IPS-20b (cell line): ENCODE measurements at regions not wholly inside any gene's neighbourhood (a gene's known extent, or its start where the extent isn't known, plus 50 kb on each side); places are given as distances from the start of the nearest gene placed in this dataset.

ENCODE experiments used
- H3K27ac ChIP-seq: one replicate; pipeline ENCODE4 v1.5.1; 2013; ENCODE audit warnings: low read length
- H3K27me3 ChIP-seq: 2 replicates; pipeline ENCODE4 v1.6.1; 2013; ENCODE audit warnings: mild to moderate bottlenecking, low read length, inconsistent platforms; ENCODE audit not compliant: insufficient read depth
- H3K36me3 ChIP-seq: 2 replicates; pipeline ENCODE4 v1.6.1; 2013; ENCODE audit warnings: low read depth, mild to moderate bottlenecking, inconsistent platforms, low read length, moderate library complexity; ENCODE audit not compliant: insufficient read depth
- H3K4me1 ChIP-seq: 2 replicates; pipeline ENCODE4 v1.6.1; 2013; ENCODE audit warnings: mild to moderate bottlenecking, control low read depth, inconsistent platforms, low read length, moderate library complexity; ENCODE audit not compliant: insufficient read depth
- H3K4me3 ChIP-seq: 2 replicates; pipeline ENCODE4 v1.5.1; 2013; ENCODE audit warnings: mild to moderate bottlenecking, low read length, inconsistent platforms
- H3K9ac ChIP-seq: 2 replicates; pipeline ENCODE4 v1.6.1; 2013; ENCODE audit warnings: low read depth, mild to moderate bottlenecking, inconsistent platforms, low read length, moderate library complexity
- H3K9me3 ChIP-seq: 2 replicates; pipeline ENCODE4 v1.6.1; 2013; ENCODE audit warnings: mild to moderate bottlenecking, low read depth, low read length, inconsistent platforms; ENCODE audit not compliant: insufficient read depth

DNA sequence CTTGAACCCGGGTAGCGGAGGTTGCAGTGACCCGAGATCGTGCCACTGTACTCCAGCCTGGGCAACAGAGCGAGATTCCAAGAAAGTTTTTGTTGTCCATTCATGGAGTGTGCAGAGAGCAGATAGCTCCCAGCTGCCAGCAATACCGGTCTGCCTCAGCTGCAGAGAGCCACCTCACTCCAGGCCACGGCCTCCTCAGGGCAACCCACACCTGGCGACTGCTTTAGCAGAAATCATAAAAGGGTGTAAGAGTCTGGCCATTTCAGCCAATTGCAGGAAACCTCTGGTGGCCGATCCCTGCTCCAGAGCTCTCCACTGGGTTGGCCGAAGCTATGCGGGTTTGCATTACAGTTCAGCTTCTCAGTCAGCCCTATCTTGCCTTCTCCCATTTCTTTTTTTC, 227.4 kb upstream of the BCOR start:
- no peak overlapping the region for H3K4me3 ChIP-seq
- no peak overlapping the region for H3K27ac ChIP-seq
- H3K9ac ChIP-seq, result no peak overlapping the region
- H3K4me1 ChIP-seq, result no peaks in the 10 kb centered on the region
- no peaks in the 10 kb centered on the region for H3K27me3 ChIP-seq
- H3K36me3 ChIP-seq, result no peaks in the 10 kb centered on the region
- H3K9me3 ChIP-seq, result no peaks in the 10 kb centered on the region

DNA sequence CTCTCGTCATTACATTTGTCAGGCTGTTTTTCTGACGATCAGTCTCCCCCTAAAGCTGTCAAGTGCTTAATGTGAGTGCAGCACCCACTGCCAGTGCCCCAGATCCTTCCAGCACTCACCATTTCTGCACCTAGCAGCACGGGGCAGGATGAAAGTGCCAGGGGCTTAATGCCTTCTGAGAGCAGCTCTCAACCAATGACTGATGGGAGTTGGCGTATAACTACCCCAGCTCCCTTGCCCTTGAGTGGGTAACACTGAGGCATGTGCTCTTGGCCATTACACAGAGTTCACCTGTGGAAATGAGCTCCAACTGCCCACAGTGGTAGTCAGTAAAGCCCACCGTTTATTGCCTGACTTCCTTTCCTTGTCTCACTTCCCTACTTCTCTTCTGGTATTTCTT, 226.2 kb upstream of the BCOR start:
- Histone ChIP-seq H3K27me3 (no peaks in the 10 kb centered on the region), H3K4me1 (no peaks in the 10 kb centered on the region), H3K27ac (no peak overlapping the region), H3K9ac (no peak overlapping the region), H3K9me3 (no peaks in the 10 kb centered on the region), H3K4me3 (no peak overlapping the region), H3K36me3 (no peaks in the 10 kb centered on the region)

DNA sequence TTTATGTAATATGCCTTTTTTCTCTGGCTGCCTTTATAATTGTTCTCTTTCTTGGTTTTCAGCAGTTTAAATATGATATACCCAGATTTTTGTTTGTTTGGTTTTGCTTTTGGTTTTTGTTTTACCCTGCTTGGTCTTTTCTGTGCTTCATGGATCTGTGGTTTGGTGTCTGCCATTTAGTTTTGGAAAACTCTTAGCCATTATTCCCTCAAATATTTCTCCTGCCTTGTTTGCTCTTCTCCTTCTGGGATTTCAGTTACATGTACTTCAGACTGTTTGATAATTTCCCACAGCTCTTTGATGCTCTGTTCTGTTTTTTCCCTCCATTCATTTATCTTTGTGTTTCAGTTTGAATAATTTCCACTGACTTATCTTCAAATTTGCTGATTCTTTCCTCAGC, 223.1 kb upstream of the BCOR start:
- H3K9ac ChIP-seq, result no peak overlapping the region
- no peak overlapping the region for H3K27ac ChIP-seq
- H3K27me3 ChIP-seq, result no peaks in the 10 kb centered on the region
- no peaks in the 10 kb centered on the region for H3K36me3 ChIP-seq
- H3K9me3 ChIP-seq, result no peaks in the 10 kb centered on the region
- no peak overlapping the region for H3K4me3 ChIP-seq
- H3K4me1 ChIP-seq, result no peaks in the 10 kb centered on the region

DNA sequence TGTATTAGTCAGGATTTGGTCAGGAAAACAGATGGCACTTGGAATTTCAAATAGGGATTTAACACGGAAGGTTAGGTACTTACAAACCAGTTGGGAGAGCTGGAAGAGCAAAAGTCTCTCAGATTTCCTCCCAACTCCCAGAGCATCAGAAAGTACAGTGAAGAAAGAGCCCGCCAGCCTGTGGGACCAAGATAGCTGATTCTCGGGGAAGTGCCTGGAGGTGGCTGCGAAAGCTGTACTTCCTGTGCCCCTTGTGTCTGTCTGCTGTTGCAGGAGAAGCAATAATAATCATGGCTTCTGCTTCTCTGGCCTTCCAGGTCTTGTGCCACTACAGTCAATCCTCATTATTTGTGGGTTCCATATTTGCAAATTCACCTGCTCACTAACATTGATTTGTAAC, 221.0 kb upstream of the BCOR start:
- H3K27me3 ChIP-seq, result no peaks in the 10 kb centered on the region
- no peak overlapping the region for H3K9ac ChIP-seq
- no peak overlapping the region for H3K4me3 ChIP-seq
- H3K27ac ChIP-seq, result no peak overlapping the region
- H3K9me3 ChIP-seq, result no peaks in the 10 kb centered on the region
- H3K4me1 ChIP-seq, result no peaks in the 10 kb centered on the region
- no peaks in the 10 kb centered on the region for H3K36me3 ChIP-seq

DNA sequence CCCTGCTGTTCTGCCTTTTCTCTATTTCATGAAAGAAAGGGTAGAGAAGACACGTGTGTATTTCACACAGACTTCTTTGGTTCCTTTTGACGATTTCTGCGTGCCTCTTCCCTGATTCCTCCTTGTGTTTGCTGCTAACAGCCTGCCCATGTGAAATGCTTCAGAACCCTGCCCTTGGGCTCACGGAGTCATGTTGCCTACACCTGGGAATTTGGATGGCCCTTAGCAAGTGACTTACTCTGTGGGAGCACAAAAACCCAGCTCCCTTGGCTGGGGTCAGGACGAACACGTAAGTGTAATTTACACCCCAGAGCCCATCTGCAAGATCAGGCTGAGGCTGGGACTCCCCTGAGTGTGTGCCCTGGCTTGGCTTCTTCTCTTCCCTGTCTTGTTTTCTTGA, 220.3 kb upstream of the BCOR start:
- Histone ChIP-seq H3K9me3 (no peaks in the 10 kb centered on the region), H3K27me3 (no peaks in the 10 kb centered on the region), H3K4me3 (no peak overlapping the region), H3K27ac (no peak overlapping the region), H3K36me3 (no peaks in the 10 kb centered on the region), H3K4me1 (no peaks in the 10 kb centered on the region), H3K9ac (no peak overlapping the region)

DNA sequence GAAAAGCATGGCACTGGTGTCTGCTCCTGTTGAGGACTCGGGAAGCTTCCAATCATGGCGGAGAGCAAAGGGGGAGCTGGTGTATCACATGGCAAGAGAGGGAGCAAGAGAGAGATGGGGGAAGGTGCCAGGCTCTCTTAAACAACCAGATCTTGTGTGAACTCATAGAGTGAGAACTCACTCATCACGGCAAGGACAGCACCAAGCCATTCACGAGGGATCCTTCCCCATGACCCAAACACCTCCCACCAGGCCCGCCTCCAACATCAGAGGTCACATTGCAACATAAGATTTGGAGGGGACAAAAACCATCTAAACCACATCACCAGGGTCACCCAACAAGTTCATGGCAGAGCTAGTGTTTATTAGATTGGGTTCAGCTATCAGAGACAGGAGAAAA, 218.7 kb upstream of the BCOR start:
- H3K27ac ChIP-seq, result no peak overlapping the region
- H3K9ac ChIP-seq, result no peak overlapping the region
- H3K4me3 ChIP-seq, result no peak overlapping the region
- no peaks in the 10 kb centered on the region for H3K36me3 ChIP-seq
- no peaks in the 10 kb centered on the region for H3K9me3 ChIP-seq
- H3K4me1 ChIP-seq, result no peaks in the 10 kb centered on the region
- no peaks in the 10 kb centered on the region for H3K27me3 ChIP-seq

DNA sequence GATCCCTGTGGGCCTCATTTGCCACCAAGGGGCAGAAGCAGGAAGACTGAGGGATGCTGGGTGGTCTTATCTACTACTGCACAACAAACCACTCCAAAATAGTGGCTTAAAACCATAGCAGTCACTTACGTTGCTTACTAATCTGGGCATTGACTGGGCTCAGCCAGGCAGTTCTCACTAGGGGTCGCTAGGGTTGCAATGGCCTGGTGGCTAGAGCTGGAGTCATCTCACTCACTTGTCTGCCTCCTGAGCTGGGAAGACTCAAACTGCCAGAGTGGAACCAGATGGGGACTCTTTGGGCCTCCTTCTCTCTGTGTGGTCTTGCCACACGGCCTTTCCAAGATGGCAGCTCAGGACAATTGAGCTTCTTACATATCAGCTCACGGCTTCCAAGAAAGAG, 216.3 kb upstream of the BCOR start:
- H3K36me3 ChIP-seq, result no peaks in the 10 kb centered on the region
- H3K9me3 ChIP-seq, result no peaks in the 10 kb centered on the region
- H3K27ac ChIP-seq, result no peak overlapping the region
- no peaks in the 10 kb centered on the region for H3K4me1 ChIP-seq
- H3K4me3 ChIP-seq, result no peak overlapping the region
- no peaks in the 10 kb centered on the region for H3K27me3 ChIP-seq
- no peak overlapping the region for H3K9ac ChIP-seq

DNA sequence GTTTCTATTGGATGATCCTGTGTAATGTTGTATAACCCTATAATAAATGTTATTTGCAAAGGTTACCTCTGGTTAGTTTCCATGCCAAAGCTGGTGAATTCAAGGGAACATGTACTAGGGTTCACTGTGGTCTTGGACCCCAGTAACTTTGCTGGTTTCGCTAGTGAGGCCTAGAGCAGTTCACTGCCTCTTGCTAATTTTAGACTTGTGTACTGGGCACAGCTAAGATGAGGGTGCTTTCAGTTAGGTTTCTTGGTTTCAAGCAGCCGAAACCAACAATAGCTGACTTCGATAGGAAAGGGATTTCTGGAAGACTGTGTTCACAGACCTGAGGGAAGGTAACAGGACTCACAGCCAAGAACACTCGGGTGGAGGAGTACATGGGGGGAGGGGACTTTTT, 215.5 kb upstream of the BCOR start:
- Histone ChIP-seq H3K27me3 (no peaks in the 10 kb centered on the region), H3K4me1 (no peaks in the 10 kb centered on the region), H3K9ac (no peak overlapping the region), H3K9me3 (no peaks in the 10 kb centered on the region), H3K27ac (no peak overlapping the region), H3K4me3 (no peak overlapping the region), H3K36me3 (no peaks in the 10 kb centered on the region)

DNA sequence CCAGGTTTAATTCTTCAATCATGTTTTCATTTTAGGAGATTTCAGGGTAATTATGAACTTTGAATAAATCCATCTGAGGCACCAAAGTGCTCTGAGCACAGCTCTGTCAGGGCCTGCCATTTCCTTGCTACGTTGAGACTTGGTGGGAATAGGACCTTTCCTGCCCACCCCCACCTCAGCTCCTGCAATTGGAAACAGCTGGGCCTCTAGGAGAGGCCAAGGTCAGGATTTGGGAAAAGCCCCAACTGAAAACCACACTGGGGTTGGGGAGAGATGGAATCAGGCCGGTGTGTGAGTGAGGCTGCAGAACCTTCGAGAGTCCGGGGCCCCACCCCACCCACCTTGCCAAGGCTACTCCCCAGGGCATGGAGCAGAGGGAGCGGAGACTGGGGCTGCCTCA, 212.7 kb upstream of the BCOR start:
- Histone ChIP-seq H3K4me1 (no peaks in the 10 kb centered on the region), H3K4me3 (no peak overlapping the region), H3K27me3 (no peaks in the 10 kb centered on the region), H3K9me3 (no peaks in the 10 kb centered on the region), H3K9ac (no peak overlapping the region), H3K27ac (no peak overlapping the region), H3K36me3 (no peaks in the 10 kb centered on the region)

GRCh38 chrX:40310016-40310415, 212.3 kb upstream of the BCOR start:
- no peak overlapping the region for H3K27ac ChIP-seq
- H3K4me1 ChIP-seq, result no peaks in the 10 kb centered on the region
- no peak overlapping the region for H3K9ac ChIP-seq
- no peak overlapping the region for H3K4me3 ChIP-seq
- H3K36me3 ChIP-seq, result no peaks in the 10 kb centered on the region
- H3K27me3 ChIP-seq, result no peaks in the 10 kb centered on the region
- H3K9me3 ChIP-seq, result no peaks in the 10 kb centered on the region

- Histone ChIP-seq H3K27me3 (no peaks in the 10 kb centered on the region), H3K4me3 (no peak overlapping the region), H3K4me1 (no peaks in the 10 kb centered on the region), H3K36me3 (no peaks in the 10 kb centered on the region), H3K9ac (no peak overlapping the region), H3K27ac (no peak overlapping the region), H3K9me3 (no peaks in the 10 kb centered on the region)
Measured at GRCh38 chrX:40307871-40308270, 210.1 kb upstream of the BCOR start.

DNA sequence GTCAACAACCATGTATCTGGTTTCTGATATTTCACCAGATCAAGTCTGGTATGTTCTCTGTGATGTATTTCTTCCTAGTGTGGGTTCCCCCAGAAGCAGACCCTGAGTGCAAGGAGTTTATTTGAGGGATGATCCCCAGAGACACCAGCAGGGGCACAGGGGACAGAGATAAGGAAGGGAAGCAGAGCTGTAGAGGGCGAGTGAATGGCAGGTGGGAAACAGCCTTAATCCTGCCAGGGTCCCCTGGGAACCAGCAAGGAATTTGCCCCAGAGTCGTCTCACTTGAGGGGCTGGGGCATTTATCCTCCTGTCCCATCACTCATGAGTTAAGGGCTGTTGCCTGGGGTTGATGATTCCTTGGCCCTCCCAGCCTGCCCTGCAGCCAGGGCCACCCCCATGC, 206.4 kb upstream of the BCOR start:
- Histone ChIP-seq H3K27me3 (no peaks in the 10 kb centered on the region; the same call in 1 of the 2 replicates), H3K9me3 (no peaks in the 10 kb centered on the region), H3K4me3 (no peak overlapping the region), H3K36me3 (no peaks in the 10 kb centered on the region), H3K4me1 (peaks cover 5% of the 10 kb centered on the region; the same call in 1 of the 2 replicates), H3K27ac (no peak overlapping the region), H3K9ac (no peak overlapping the region)
